AG10803 (cell line): ENCODE measurements at regions not wholly inside any gene's neighbourhood (a gene's known extent, or its start where the extent isn't known, plus 50 kb on each side); places are given as distances from the start of the nearest gene placed in this dataset.

Experiments used
- DNase-seq: peaks from one replicate; pipeline ENCODE4 v3.0.0; 2010; ENCODE audit warnings: low read depth
- H3K4me3 ChIP-seq: 2 replicates; pipeline ENCODE4 v1.5.1; 2011; ENCODE audit warnings: mild to moderate bottlenecking, low read length, control low read depth
- TF ChIP-seq, protein P1 (sequence below): conservative IDR thresholded peaks from 2 replicates; pipeline ENCODE4 v1.5.1; 2011; ENCODE audit warnings: mild to moderate bottlenecking, low read length, control low read depth, inconsistent platforms

DNA sequence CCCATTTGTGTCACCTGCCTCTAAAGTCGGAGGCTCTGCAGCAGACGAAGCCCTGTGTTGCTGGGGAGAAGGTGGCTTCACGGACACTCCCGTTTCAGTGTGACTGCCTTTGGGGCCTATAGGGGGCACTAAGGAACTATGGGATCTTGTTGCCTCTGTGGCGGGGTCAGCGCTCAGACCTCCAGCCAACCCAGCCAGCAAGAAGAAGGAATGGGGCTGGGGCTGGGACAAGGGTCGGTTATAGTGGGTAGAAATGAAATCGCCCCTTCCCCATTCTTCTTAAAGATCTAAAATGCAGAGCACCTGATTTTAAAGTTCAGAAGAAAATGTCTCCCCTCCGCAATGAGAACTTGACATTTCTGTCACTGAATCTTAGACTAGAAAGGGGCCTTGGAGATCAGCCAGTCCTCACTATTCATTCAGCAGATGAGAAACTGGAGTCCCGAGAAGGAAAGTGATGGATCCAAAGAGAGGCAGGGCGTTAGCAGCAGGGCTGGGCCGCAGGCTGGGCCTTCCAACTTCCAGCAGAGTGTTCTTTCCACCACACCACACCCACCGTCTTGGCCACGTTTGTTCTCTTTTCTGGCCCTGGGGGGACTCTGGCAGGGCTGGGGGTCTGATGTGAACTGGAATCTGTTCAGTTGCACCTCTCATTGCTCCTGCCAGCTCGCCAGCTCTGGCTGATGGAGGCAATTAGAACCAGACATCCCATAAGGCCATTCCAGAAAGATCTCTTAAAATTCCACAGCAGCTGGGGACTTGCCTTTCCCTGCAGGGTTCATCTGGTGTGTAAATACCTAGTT is 195.4 kb downstream of the OPA1 start:
- TF ChIP-seq, protein P1, sequence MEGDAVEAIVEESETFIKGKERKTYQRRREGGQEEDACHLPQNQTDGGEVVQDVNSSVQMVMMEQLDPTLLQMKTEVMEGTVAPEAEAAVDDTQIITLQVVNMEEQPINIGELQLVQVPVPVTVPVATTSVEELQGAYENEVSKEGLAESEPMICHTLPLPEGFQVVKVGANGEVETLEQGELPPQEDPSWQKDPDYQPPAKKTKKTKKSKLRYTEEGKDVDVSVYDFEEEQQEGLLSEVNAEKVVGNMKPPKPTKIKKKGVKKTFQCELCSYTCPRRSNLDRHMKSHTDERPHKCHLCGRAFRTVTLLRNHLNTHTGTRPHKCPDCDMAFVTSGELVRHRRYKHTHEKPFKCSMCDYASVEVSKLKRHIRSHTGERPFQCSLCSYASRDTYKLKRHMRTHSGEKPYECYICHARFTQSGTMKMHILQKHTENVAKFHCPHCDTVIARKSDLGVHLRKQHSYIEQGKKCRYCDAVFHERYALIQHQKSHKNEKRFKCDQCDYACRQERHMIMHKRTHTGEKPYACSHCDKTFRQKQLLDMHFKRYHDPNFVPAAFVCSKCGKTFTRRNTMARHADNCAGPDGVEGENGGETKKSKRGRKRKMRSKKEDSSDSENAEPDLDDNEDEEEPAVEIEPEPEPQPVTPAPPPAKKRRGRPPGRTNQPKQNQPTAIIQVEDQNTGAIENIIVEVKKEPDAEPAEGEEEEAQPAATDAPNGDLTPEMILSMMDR, result peak; percentile 87
- peak; percentile 55 for DNase-seq
- H3K4me3 ChIP-seq, result no peak overlapping the region

DNA sequence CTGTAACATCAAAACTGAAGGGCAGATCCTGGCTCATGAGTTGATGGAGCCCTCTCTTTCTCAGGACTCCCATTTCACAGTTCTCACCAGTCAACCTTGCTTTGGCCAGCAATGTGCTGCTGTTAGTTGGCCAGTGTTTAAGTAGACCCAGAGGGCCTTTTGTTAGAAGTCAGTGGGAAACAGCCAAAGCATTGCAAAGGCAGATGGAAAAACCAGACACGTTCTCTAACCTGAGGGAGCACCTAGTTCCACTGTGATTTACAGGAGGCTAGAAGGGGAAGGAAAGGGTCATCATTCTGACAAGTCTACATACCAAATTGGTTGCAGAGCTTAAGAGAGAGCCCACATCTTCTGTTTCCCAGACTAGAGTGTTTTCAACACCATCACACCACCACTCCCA is 196.4 kb downstream of the OPA1 start:
- TF ChIP-seq, protein P1, result no peak
- no peak overlapping the region for H3K4me3 ChIP-seq
- DNase-seq, result no peak

GRCh38 chr3:193790086-193790990 is 197.3 kb downstream of the OPA1 start:
- H3K4me3 ChIP-seq, result no peak overlapping the region
- no peak for DNase-seq
- TF ChIP-seq, protein P1, result no peak

- DNase-seq, result no peak
- TF ChIP-seq, protein P1, result no peak
- H3K4me3 ChIP-seq, result no peak overlapping the region
Measured at GRCh38 chr3:193791041-193792032, 198.3 kb downstream of the OPA1 start.

DNA sequence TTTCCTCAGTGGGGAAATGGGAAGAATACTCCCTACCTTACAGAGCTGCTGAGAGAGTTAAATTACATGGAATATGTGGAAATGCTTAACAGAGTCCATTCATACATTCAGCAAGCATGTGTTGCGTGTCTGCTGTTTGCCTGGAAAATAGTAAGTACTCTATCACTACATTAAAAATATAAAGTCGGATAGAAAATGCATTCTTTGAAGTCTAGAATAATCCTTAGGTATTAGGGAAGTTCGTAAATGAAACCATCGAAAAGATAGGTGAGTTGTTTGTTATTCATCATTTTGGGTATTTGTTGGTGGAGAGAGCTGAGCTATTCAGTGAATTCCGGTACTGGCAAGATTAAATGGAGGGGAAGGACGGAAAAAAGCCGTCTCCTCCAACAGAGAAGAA is 200.1 kb downstream of the OPA1 start:
- TF ChIP-seq, protein P1, result no peak
- H3K4me3 ChIP-seq, result no peak overlapping the region
- no peak for DNase-seq

DNA sequence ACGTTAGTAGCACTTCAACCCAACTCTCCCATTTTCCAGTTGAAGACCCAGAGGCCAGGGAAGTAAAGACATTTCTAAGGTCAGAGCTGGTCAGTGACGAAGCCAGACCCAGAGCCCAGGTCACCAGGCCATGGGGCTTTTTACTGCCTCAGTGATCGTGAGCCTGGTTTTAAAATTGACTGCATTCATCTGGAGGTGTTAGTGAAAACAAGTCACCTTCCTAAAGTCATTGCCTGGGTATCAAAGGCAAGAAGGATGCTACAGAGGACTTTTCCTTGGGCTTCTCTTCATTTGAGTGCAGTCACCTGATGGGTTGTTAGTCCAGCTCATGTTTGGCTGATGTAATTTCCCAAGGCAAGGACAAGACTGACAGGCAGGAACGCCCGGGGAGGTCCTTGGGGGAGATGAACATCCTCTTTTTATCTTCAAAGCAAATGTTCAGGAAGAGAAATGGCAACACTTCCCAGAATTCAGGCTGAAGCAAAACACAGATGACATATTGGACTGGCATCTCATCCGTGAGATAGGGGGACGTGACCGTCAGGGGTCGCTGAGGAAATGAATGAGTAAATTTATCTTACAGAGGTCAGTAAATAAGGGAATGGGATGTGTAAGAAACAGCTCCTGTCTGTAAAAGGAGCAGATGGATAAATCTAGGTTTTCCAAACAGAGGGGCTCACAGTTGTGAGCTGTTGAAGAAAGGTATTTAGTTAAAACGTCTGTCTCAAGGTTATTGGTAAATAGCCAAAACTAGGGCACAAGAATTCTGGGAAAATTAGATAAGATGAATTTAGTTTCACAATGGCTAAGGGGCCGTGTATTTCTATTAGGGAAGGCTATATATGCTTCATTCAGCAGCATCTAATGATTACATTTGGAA is 201.2 kb downstream of the OPA1 start:
- TF ChIP-seq, protein P1, result no peak
- no peak for DNase-seq
- no peak overlapping the region for H3K4me3 ChIP-seq
